ENCODE measurements at regions not wholly inside any gene's neighbourhood (a gene's known extent, or its start where the extent isn't known, plus 50 kb on each side); places are given as distances from the start of the nearest gene placed in this dataset.

DNA sequence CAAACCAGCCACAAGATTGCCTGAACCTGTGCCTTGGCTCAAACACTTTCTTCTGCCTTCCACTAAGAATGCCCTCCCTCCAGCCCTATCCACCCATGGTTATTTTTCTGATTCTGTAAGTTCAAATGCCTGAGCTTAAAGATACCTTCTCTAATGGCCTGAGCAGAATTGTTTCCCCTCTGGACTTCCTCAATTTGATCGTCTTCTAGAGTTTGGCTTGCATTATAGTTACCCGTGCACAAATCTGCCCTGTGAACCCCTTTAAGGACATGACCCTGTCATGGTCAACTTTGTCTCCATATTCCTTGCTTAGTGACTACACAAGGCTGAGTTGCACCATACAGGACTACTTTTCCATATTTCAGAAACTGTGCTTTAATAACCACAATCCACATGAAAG lies 481.0 kb downstream of the FOXO1 start:
- TF ChIP-seq, protein P1, sequence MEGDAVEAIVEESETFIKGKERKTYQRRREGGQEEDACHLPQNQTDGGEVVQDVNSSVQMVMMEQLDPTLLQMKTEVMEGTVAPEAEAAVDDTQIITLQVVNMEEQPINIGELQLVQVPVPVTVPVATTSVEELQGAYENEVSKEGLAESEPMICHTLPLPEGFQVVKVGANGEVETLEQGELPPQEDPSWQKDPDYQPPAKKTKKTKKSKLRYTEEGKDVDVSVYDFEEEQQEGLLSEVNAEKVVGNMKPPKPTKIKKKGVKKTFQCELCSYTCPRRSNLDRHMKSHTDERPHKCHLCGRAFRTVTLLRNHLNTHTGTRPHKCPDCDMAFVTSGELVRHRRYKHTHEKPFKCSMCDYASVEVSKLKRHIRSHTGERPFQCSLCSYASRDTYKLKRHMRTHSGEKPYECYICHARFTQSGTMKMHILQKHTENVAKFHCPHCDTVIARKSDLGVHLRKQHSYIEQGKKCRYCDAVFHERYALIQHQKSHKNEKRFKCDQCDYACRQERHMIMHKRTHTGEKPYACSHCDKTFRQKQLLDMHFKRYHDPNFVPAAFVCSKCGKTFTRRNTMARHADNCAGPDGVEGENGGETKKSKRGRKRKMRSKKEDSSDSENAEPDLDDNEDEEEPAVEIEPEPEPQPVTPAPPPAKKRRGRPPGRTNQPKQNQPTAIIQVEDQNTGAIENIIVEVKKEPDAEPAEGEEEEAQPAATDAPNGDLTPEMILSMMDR (conservative IDR thresholded peaks at IDR 0.05; ENCODE audit: low read depth in 2 of 2): no peak
- no peak for TF ChIP-seq EZH2 (IDR thresholded peaks at IDR 0.05; ENCODE audit: low read depth, unreplicated experiment)
- no peak for TF ChIP-seq EZH2phosphoT487 (IDR thresholded peaks at IDR 0.05; ENCODE audit: unreplicated experiment)
- no peak for TF ChIP-seq POLR2AphosphoS5 (IDR thresholded peaks at IDR 0.05; ENCODE audit: low read depth)
- TF ChIP-seq CREB1 (CRISPR knock-in tag; IDR thresholded peaks at IDR 0.05; ENCODE audit: low read depth): no peak

Data from GM23338 (cell line).